Right ventricle myocardium superior (tissue), 1 donor: ENCODE measurements at regions not wholly inside any gene's neighbourhood (a gene's known extent, or its start where the extent isn't known, plus 50 kb on each side); places are given as distances from the start of the nearest gene placed in this dataset.
"Not testable (repeated sequence)": the region's sequence is repeated elsewhere in the genome, so short reads cannot be mapped to it uniquely, and the experiment has no call there.

Experiments used
- ATAC-seq: fragments of 200-7000 bp; cut with Tn5 transposase; one replicate; pipeline ENCODE4 v1.9.1; 2020; ENCODE audit warnings: mild to moderate bottlenecking; ENCODE audit not compliant: poor library complexity
- DNase-seq: peaks from one replicate; pipeline ENCODE4 v3.0.0-alpha.2; 2020
- intact Hi-C: fragments of 100-400 bp; cut with DNase I; formaldehyde crosslinking; loops from one replicate; pipeline ENCODE4 v1.11.2; 2022
- donor health status: DM: no; HTN: yes; CAD: no; lungs with severe emphysema.

DNA sequence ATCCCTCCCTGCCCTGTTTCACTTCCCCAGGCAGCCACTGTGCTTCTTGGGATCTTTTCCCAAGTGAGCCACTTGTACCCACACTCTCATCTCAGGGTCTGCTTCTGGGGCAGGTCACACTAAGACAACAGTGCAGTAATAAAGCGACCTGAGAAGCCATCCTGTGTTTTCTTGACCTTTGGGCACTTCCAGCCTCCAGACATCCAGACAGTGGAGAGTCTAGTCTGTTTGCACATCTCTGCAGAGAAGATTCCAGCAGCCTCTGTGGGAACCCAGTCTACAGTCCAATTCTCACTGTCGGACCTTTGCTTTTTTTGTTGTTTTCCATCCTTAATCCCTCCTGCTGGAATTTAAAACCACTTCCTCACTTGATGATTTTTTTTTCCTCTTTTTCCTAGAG, 50.3 kb upstream of the ATP6AP2 start:
- ATAC-seq (no peak), DNase-seq (no peak)
- intact Hi-C loops, result no loop called here

DNA sequence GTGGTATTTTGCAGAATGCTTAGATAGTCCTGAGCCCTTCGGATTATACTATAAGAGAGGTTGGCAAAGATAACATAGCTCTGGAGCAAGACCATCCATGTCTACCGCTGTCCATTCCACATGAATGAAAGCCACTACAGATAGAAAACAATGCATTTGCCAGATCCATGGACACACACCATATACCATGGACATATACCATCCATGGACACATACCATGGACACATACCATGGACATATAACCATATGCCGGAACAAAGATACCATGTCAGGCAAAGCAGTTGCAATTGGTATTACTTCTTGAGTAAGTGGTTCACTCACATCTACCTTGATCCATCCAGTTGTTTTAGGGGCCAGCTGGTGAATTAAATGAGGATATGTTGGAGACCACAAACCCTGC, 53.2 kb upstream of the ATP6AP2 start:
- DNase-seq, result no peak
- intact Hi-C loops, result no loop called here
- no peak for ATAC-seq

DNA sequence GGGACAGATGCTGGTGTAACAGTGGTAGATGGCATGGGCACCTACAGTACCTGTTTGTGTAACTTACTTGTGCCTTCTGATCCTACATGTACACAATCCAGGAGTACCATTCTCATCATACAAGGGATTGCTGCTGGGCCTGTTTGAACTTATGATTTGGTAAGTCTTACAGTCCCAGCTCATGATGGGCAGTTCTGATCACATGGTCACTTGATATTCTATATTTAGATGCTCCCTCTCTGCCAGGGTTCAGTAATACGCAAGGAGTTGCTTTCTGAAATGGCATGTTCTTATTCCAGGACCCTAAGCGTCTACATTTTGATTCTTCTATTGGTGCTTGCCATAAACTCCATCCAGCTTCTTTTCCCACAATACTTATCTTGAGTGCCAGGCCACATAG, 54.4 kb upstream of the ATP6AP2 start:
- intact Hi-C loops, result no loop called here
- DNase-seq, result no peak
- ATAC-seq, result peak; percentile 31

DNA sequence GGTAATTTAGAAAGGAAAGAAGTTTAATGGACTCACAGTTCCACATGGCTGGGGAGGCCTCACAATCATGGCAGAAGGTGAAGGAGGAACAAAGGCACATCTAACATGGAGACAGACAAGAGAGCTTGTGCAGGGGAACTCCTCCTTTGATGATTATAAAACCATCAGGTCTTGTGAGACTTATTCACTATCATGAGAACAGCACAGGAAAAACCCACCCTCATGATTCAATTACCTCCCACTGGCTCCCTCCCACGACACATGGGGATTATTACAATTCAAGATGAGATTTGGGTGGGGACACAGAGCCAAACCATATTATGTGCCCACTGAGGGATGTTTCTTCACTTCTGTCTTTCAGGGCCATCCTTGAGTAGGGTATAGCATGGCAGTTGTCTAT, 54.9 kb upstream of the ATP6AP2 start:
- intact Hi-C loops, ATAC-seq, DNase-seq: not testable (repeated sequence)

DNA sequence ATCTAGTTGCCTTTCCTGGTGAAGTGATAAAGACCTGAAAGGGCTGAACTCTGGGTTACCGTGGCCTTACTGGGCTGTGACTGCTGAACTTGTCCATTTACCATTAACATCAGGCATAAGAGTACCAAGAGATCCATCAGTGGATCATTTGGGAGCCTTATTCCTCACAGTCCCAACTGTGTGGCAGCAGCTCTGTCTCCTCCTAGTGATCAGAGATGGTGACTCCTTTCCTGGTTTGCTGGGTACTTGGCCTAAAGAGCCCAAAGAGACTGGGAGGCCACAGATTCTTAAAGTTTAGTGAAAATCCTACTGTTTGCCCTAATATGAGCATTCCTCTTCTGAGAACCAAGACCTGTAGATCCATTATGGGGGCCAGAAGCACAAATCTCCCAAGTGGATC, 56.3 kb upstream of the ATP6AP2 start:
- DNase-seq, result no peak
- intact Hi-C loops, result no loop called here
- no peak for ATAC-seq

DNA sequence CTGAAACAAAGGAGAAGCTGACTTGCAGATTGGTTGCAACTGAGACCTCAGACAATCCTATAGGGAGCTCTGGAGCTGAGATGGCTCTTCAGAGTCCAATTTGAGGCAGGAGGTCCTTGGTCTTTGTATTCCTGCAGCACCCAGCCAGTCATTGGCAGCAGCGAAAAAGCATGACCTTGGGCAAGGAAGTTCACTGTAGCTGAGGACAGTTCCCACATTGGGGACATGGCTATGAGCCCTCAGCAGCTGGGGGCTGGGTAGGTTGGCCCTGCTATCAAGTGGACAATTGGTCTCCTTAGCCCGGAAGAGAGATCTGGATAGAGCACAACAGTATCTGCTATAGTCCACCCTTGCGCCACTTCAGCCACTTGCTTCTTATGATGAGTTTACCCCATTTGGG, 56.9 kb upstream of the ATP6AP2 start:
- DNase-seq, result no peak
- intact Hi-C loops, result no loop called here

DNA sequence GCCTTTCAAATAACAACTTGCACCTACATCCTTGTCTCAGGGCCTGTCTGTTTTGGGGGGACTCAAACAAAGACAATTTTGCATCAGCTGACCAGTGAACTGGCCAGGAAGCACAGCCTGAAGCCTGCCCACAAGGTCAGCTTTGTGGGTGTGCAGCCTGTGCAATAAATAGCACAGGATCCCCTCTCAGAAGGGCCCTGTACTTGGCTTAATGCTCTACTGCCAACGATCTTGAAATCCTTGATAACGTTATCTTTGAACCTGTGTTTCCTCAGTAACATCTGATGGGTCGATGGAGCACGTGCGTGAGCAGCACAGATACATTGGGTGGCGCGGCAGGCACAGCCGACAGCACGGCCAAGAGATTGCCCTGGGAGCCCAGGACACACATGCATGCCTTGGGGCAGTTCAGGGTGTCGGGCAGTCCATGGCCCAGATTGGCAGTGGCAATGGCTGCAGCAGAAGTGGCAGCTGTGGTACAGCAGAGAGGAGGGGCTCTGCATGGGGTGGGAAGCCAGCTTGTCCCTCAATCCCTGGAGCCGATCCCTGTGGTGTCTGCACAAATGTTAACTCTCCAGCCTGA, 58.8 kb upstream of the ATP6AP2 start:
- peak; percentile 74 for DNase-seq
- ATAC-seq, result peak; percentile 96
- intact Hi-C loops, result no loop called here

More for the DNA sequence above, 56.9 kb upstream of the ATP6AP2 start:
- no peak for ATAC-seq

DNA sequence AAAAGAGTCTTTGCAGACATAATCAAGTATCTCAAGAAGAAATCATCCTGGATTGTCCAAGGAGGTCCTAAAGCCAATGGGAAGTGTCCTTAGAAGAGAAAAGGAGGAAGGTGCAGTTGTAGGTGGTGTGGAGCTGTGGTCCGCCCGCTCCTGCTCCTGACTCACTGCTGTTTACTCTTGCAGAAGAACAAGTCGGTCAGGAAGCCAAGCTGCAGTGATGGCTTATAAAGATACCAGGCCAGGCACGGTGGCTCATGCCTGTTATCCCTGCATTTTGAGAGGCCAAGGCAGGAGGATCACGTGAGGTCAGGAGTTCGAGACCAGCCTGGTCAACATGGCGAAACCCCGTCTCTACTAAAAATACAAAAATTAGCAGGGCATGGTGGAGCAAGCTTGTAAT, 66.4 kb upstream of the ATP6AP2 start:
- intact Hi-C loops, result no loop called here
- DNase-seq (no peak), ATAC-seq (no peak)

DNA sequence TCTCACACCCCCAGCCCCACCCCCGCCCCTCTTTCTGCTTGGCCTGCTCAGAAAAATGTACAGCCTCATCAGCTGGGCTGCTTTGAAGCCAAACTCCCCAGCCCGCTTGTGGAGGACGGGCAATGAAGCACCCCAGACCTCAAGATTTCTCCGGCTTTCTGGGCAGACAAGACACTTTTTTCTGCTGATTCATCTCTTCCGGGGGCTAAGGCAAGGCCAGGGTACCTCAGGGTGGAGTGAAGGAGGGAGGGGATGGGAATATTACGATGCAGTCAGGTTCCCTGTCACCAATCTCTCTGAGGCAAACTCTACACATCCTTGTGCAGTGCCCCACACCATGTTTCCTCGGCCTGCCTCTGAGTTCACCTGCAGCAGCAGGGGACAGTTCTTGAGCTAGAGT, 66.9 kb upstream of the ATP6AP2 start:
- ATAC-seq (no peak), DNase-seq (no peak)
- intact Hi-C loops, result no loop called here

DNA sequence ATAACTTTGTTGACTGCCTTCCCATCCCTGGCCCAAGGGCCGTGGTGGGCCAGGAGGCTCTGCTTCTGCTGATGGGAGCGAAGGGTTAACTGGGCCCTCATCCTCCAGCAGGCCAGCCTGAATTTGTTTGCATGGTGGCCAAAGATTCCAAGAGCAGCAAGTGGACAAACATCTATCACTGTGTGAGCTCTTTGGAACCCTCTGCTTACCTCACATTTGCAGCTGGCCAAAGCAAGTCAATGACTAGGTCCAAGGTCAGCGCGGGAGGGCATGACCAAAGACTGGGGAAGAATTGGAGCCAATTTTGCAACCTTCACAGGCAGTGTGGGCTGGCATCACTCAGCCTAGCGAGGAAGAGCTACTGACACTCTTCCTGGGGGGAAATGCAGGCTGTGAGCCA, 67.8 kb upstream of the ATP6AP2 start:
- intact Hi-C loops, result no loop called here
- DNase-seq (no peak), ATAC-seq (no peak)

DNA sequence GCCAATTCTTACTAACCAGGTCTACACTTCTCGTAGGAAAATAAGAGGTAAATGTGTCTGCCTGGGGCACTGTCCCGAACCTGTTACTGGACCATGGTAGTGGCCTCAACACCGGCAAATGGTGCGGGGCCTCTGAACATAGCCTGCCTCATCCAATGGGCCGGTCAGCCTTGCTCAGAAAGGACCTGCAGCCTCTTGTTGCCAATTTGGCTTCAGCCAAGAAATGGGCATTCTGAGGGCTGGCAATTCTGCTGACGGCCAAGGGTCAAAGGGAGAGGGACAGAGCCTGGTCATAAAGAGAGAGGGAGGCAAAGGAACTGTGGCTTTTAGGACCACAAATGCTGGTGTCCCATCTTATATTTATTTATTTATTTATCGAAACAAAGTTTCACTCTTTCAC, 69.5 kb upstream of the ATP6AP2 start:
- no peak for DNase-seq
- intact Hi-C loops, result no loop called here
- ATAC-seq, result no peak

DNA sequence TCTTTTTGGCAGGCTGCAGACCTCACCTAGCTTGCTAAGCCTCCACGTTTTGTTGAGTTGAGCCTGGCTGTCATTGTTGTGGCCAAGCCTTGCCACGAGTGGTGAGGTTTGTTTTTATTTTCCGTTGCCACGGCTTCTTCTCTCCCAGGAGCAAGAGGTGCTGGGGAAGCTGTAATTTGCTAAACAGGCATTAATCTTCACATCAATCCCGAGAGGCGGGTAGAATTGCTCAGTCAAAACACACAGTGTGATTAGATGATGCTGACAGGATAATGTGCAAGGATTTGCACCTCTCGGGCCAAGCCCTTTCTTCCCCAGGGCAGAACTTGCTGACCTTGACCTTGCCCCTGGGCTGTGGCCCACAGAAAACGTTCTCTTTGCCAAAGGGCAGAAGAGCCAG, 72.2 kb upstream of the ATP6AP2 start:
- intact Hi-C loops, result no loop called here
- no peak for ATAC-seq

DNA sequence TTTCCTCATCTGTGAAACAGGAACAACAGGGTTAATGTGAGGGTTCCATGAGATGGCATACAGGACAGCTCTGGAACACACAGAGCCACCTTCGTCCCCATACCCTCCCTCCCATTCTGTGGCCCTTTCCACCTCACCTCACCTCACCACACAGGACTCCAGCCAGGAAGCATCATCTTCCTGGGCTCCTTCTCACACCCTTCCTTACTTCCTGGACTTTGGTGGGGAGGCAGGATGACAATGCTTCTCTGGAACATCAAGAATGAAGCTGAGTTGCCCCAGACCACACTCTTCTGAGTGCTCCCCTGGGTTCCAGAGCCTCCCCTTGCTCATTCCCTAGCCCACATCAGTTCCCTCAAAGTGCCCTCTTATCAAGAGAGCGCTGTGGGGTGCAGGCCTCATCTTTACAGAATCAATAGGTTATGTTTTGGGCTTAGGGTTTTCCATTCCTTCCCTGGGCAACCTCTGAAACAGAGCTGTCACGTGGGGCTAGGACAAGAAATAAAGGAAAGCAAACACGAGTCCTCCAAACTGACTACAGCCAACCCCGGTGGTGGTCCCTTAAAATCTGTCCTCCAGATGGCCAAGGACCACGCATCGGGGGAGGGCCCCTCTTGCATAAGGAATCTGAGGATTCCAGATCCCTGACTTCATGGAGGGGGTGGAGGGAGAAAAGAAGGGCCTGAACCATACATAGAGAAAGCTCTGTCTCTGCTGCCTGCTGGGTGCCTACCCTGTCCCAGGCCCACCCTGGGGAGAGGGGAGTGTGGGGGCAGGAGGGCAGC, 74.4 kb upstream of the ATP6AP2 start:
- intact Hi-C loops, result no loop called here

More for the DNA sequence above, 72.2 kb upstream of the ATP6AP2 start:
- no peak for DNase-seq

DNA sequence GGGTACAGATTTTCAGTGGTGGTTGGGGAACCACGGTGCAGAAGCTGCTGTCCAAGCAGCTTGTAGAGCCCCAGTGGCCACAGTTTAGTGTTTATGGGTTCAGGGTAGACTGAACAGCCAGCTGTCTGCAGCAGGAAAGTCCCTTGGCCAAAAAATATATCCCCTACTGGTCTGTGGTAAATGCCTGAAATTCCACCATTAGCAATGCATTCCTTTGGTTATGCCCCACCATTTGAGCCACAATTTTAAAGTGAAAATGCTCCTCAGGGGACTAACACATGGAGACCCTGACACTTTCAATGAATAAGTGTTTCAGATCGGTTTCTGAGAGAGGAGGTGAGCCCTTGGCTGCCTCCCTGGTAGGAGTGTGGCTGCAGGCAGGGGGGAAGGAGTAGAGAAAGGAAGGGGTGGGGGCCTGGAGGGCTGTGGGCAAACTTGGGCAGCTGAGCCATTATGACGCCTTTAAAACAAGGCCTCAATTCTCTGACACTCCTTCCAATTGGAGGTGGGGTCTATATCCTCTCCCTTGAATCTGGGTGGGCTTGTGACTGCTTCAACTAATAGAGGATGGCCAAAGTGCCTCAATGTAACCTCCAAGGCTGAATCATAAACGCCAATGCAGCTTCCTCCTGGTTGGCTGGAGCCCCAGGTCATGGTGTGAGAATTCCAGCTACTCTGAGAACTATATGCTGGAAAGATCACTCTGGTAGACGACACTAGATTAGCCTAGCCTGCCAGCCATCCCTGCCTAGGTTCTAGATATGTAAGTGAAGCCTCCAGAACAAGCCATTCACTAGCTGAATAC, 75.8 kb upstream of the ATP6AP2 start:
- no peak for DNase-seq
- ATAC-seq, result no peak
- intact Hi-C loops, result no loop called here

More for the DNA sequence above, 74.4 kb upstream of the ATP6AP2 start:
- DNase-seq, result no peak
- ATAC-seq, result no peak

DNA sequence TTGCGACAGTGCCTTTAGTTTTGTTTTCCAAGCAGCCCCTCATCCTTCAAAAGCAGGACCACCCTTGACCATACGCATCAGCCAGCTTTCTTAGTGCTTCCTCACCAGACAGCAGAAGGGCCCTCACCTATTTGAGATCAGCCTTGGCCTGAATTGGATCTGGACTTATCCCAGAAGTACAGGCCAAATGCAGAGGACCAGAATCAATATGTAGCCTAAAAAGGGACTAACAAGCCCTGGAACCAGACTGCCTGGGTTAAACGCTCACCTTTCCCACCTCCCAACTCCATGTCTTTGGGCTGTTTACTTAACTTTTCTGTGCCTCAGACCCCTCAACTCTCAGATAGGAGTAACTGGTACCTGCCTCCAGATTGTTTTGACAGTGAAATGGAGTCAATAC, 77.7 kb upstream of the ATP6AP2 start:
- ATAC-seq (no peak), DNase-seq (no peak)
- intact Hi-C loops, result no loop called here

DNA sequence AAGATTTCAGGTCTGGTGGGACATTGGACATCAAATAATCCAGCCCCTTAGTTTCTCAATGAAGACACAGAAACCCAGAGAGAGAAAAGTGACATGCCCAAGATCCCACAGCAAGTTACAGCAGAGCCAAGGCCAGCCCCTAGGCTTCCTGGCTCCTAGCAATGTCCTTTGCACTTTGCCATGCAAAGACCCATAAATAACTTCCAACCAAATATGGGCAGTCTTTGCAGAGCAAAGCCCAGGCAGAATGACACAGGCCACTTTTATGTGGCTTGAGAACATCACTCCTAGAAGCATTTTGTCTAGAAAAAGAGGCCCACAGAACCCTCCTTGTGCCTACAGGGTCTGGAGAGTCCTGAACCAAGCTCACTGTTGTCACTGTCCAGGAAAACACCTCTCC, 78.1 kb upstream of the ATP6AP2 start:
- intact Hi-C loops, result no loop called here
- DNase-seq, result no peak
- ATAC-seq, result no peak

DNA sequence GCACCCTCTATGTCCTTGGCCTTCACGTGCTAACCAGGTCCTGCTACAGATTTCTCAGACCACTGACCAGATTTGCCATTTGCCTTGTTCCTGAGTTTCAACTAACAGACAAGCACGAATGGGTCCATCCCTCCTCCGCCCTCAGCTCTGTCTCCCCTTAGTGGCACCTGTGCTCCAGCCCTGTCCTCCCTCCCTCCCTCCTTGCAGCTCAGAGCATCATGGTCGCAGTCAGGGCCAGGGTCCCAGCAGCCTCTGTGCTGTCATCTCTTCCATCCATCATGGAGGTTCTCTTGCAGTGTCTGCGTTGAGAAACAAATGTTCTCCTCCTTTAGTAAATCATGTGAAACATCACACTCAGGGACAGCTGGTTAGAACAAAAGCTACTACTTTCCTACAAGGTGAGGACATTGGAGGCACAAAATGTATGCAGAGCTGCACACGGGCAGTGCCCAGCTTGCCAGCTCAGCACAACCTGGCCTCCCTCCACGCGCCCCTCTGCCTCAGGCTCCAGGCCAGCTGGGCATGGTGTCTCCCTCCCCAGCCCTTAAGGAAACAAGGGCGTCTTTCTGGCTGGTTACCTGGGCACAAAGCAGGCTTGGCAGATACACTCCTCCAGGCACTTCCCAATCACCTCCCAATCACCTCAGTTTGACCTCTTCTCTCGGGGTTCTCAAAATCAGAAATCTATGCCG, 79.5 kb upstream of the ATP6AP2 start:
- intact Hi-C loops, result no loop called here
- DNase-seq (no peak), ATAC-seq (no peak)

DNA sequence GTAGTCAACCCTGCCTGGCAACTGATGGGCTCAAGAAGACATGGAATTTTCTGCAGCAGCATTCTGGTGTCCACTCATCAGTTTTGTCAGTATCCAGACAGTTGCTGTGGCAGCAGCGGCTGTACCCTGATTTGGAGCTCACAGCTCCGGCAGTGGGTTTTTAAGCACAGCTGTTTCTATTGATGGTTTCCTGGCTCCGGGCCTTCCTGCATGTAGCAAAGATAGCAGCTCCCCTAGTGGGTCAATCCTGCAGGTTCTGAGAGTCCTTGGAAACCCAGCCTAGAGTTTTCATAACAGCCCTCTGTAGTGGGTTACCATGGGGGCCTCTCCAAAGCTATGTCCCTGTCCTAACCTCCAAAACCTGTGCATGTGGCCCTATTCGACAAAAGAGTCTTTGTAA, 84.0 kb upstream of the ATP6AP2 start:
- ATAC-seq (peak; percentile 65), DNase-seq (no peak)
- intact Hi-C loops, result no loop called here

DNA sequence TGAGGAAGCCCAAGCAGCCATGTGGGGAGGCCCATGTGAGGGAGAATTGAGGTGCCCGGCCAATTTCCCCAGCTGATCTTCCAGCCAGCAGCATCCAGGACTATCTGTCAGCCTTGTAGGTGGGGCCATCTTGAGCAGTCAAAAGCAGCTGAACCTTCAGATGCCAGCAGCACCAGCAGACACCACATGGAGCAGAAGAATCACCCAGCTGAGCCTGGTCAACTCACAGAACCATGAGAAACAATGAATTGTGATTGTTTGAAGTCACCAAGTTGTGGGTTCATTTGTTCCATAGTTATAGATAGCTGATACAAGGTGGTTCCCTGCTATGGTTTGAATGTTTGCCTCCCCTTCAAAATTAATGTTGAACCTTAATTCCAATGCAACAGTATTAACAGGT, 85.1 kb upstream of the ATP6AP2 start:
- ATAC-seq (no peak), DNase-seq (no peak)
- intact Hi-C loops, result no loop called here
